ENCODE measurements at regions not wholly inside any gene's neighbourhood (a gene's known extent, or its start where the extent isn't known, plus 50 kb on each side); places are given as distances from the start of the nearest gene placed in this dataset.

- TF ChIP-seq CTCF (IDR thresholded peaks at IDR 0.05; ENCODE audit: control extremely low read depth in 1 of 3, insufficient read depth in 1 of 3, low read depth in 1 of 3, low read length in 3 of 3): no peak
- no peak for TF ChIP-seq POU5F1 (IDR thresholded peaks at IDR 0.05; ENCODE audit: low read depth, low read length)
- no peak for TF ChIP-seq EP300 (IDR thresholded peaks at IDR 0.05; ENCODE audit: borderline replicate concordance in 1 of 2, low read depth in 2 of 2, low read length in 2 of 2)
- TF ChIP-seq TCF12 (IDR thresholded peaks at IDR 0.05; ENCODE audit: low read depth, low read length): no peak
These were observed 840.8 kb upstream of the HTR2C start for GRCh38 chrX:113743069-113743468.
